ENCODE measurements at regions not wholly inside any gene's neighbourhood (a gene's known extent, or its start where the extent isn't known, plus 50 kb on each side); places are given as distances from the start of the nearest gene placed in this dataset.
A peak's percentile ranks its signal among the peaks of the same experiment; 100 is the strongest.

- TF ChIP-seq ZNF569 (CRISPR knock-in tag; IDR thresholded peaks at IDR 0.05; ENCODE audit: borderline replicate concordance) (no peak), ZNF432 (CRISPR knock-in tag; IDR thresholded peaks at IDR 0.05; ENCODE audit: borderline replicate concordance) (no peak), PAF1 (CRISPR knock-in tag; IDR thresholded peaks at IDR 0.05) (no peak), PPARG (CRISPR knock-in tag; conservative IDR thresholded peaks at IDR 0.05) (no peak), ZBTB42 (CRISPR knock-in tag; IDR thresholded peaks at IDR 0.05) (no peak), MEIS2 (CRISPR knock-in tag; IDR thresholded peaks at IDR 0.05) (no peak)
- TF ChIP-seq, protein P1, sequence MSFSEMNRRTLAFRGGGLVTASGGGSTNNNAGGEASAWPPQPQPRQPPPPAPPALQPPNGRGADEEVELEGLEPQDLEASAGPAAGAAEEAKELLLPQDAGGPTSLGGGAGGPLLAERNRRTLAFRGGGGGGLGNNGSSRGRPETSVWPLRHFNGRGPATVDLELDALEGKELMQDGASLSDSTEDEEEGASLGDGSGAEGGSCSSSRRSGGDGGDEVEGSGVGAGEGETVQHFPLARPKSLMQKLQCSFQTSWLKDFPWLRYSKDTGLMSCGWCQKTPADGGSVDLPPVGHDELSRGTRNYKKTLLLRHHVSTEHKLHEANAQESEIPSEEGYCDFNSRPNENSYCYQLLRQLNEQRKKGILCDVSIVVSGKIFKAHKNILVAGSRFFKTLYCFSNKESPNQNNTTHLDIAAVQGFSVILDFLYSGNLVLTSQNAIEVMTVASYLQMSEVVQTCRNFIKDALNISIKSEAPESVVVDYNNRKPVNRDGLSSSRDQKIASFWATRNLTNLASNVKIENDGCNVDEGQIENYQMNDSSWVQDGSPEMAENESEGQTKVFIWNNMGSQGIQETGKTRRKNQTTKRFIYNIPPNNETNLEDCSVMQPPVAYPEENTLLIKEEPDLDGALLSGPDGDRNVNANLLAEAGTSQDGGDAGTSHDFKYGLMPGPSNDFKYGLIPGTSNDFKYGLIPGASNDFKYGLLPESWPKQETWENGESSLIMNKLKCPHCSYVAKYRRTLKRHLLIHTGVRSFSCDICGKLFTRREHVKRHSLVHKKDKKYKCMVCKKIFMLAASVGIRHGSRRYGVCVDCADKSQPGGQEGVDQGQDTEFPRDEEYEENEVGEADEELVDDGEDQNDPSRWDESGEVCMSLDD (CRISPR knock-in tag; IDR thresholded peaks at IDR 0.05; ENCODE audit: borderline replicate concordance): no peak
Measured at GRCh38 chr1:22225858-22226589, 83.1 kb upstream of the WNT4 start (continued).

DNA sequence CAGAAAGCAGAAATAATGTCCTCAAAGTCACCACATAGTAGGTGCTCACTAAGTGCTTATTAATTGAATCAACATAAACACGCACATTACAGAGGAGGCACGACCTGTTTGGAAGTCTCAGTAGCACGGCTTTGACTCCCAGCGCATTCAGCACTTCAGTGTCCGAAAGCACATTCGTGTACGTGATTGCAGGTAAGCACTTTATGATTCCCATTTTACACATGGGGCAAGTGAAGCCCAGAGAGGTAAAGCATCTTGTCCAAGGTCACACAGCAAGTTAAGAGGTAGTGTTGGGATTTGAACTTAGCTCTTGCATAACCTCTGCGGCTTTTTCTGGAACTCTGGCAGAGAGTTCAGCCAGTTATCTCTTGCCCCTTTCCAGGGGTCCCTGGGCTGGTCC, 85.2 kb upstream of the WNT4 start:
- H3K4me3 ChIP-seq (replicated peaks in 1 of 3; ENCODE audit: insufficient read depth in 1 of 3, low read depth in 2 of 3, low read length in 3 of 3): no peak overlapping the region
- no peak overlapping the region for H3K9ac ChIP-seq (ENCODE audit: insufficient read depth, low read depth, low read length)
- TF ChIP-seq, protein P2, sequence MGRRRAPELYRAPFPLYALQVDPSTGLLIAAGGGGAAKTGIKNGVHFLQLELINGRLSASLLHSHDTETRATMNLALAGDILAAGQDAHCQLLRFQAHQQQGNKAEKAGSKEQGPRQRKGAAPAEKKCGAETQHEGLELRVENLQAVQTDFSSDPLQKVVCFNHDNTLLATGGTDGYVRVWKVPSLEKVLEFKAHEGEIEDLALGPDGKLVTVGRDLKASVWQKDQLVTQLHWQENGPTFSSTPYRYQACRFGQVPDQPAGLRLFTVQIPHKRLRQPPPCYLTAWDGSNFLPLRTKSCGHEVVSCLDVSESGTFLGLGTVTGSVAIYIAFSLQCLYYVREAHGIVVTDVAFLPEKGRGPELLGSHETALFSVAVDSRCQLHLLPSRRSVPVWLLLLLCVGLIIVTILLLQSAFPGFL (CRISPR knock-in tag; IDR thresholded peaks at IDR 0.05): no peak
- TF ChIP-seq KLF13 (CRISPR knock-in tag; IDR thresholded peaks at IDR 0.05) (no peak), CREB1 (IDR thresholded peaks at IDR 0.05) (no peak), CREB1 (CRISPR knock-in tag; IDR thresholded peaks at IDR 0.05) (no peak), ZNF768 (CRISPR knock-in tag; IDR thresholded peaks at IDR 0.05) (peak; percentile 90; the same call in 1 of the 2 replicates)
- no peak overlapping the region for H3K4me2 ChIP-seq (ENCODE audit: low read depth, low read length)
- ATAC-seq (no peak), DNase-seq (ENCODE audit: low spot score) (no peak), FAIRE-seq (no peak)
- no peaks in the 10 kb centered on the region for H3K4me1 ChIP-seq (ENCODE audit: insufficient read depth, low read length)
- in situ Hi-C loops (cut with HindIII; ENCODE audit: extremely low pct_ligation_motif_present, low pct_unique_long_range_greater_than_20kb): no loop called here
- ChIA-PET CTCF (ENCODE audit: low intra/inter-chr PET ratio, low total read pairs) (no interaction called here), POLR2A (no interaction called here)
- intact Hi-C loops (cut with micrococcal nuclease; ENCODE audit: unreplicated experiment): no loop called here
- H3K79me2 ChIP-seq (ENCODE audit: insufficient read depth, low read length): no peaks in the 10 kb centered on the region
- H3K36me3 ChIP-seq (replicated peaks in 1 of 2; ENCODE audit: control insufficient read depth in 1 of 2, insufficient read depth in 2 of 2, low read length in 2 of 2): no peaks in the 10 kb centered on the region
- BruUV-seq (replicated peaks): no TSS peak
- no peaks in the 10 kb centered on the region for H3K9me3 ChIP-seq (ENCODE audit: low read length)
- H4K20me1 ChIP-seq (ENCODE audit: insufficient read depth, low read length): no peaks in the 10 kb centered on the region
- H2AFZ ChIP-seq (ENCODE audit: low read length): no peak overlapping the region
- peaks cover 2 to 24% of the 10 kb centered on the region in 2 experiments; a peak in 3 of 5 replicates for H3K27me3 ChIP-seq (ENCODE audit: control insufficient read depth in 1 of 2, insufficient read depth in 2 of 2, low read length in 2 of 2)
- 57% methylated on average over 8 of the region's 8 CpGs for WGBS (ENCODE audit: low lambda C conversion rate)
- H3K27ac ChIP-seq (ENCODE audit: extremely low read length, insufficient read depth, low read length): no peak overlapping the region

All from HepG2 (cell line).